B cell (primary cell): ENCODE measurements at regions not wholly inside any gene's neighbourhood (a gene's known extent, or its start where the extent isn't known, plus 50 kb on each side); places are given as distances from the start of the nearest gene placed in this dataset.

Experiments used
- ATAC-seq: fragments of 200-7000 bp; cut with Tn5 transposase; one replicate; pipeline ENCODE4 v1.10.0; 2021; ENCODE audit warnings: low read depth, mild to moderate bottlenecking, moderate number of reproducible peaks, moderate library complexity
- CTCF ChIA-PET: fragments of 350-600 bp; sonication (Branson Sonifier 250); formaldehyde crosslinking; loops from one replicate; lab custom pipeline; 2021; ENCODE audit warnings: antibody characterized with exemption, inconsistent platforms; lab: Charles Lee
- POLR2A ChIA-PET: fragments of 350-600 bp; sonication (Branson Sonifier 250); formaldehyde crosslinking; loops from one replicate; lab custom pipeline; 2021; ENCODE audit warnings: antibody characterized with exemption; lab: Charles Lee
- DNase-seq: peaks from one replicate; pipeline ENCODE4 v3.0.0; 2013
- H2AFZ ChIP-seq: 2 replicates; pipeline ENCODE4 v1.6.1; 2012; ENCODE audit warnings: mild to moderate bottlenecking, low read depth, low read length; ENCODE audit not compliant: insufficient read depth, poor library complexity, severe bottlenecking
- H3K27ac ChIP-seq, 2 donors: 1 replicate in 1 of 2; 2 replicates in 1 of 2; pipeline ENCODE4 v1.5.1; 2012 to 2013; ENCODE audit warnings: low read length in 2 of 2, mild to moderate bottlenecking in 2 of 2, moderate library complexity in 1 of 2
- H3K27me3 ChIP-seq, 4 experiments: fragments of 200-600 bp in 1 of 4; sonication (generic) in 1 of 4; replicated peaks in 1 of 4; 1 replicate in 2 of 4; 2 replicates in 2 of 4; pipeline versions ENCODE4 v1.6.1 to v1.7.0; 2013 to 2016; ENCODE audit warnings: low read length in 3 of 4, mild to moderate bottlenecking in 2 of 4, mixed read lengths in 1 of 4, moderate library complexity in 1 of 4; ENCODE audit not compliant: insufficient read depth in 4 of 4, control insufficient read depth in 3 of 4; ENCODE audit errors: control extremely low read depth in 1 of 4
- H3K36me3 ChIP-seq, 2 experiments: replicated peaks in 1 of 2; 1 replicate in 1 of 2; 2 replicates in 1 of 2; pipeline versions ENCODE4 v1.6.1 to v1.7.1; 2013; ENCODE audit warnings: low read length in 1 of 2; ENCODE audit not compliant: insufficient read depth in 2 of 2, control insufficient read depth in 1 of 2; ENCODE audit errors: control extremely low read depth in 1 of 2, extremely low read depth in 1 of 2
- H3K4me1 ChIP-seq, 2 donors: fragments of 200-600 bp in 1 of 2; sonication (generic) in 1 of 2; 1 replicate in 1 of 2; 2 replicates in 1 of 2; pipeline versions ENCODE4 v1.5.1 to v1.6.1; 2013 to 2017; ENCODE audit warnings: low read length in 2 of 2; ENCODE audit not compliant: control insufficient read depth in 2 of 2, insufficient read depth in 2 of 2
- H3K4me2 ChIP-seq: replicated peaks from 2 replicates; pipeline ENCODE3; 2012; ENCODE audit warnings: mild to moderate bottlenecking, low read depth, low read length; ENCODE audit not compliant: poor library complexity, severe bottlenecking
- H3K4me3 ChIP-seq, 5 experiments: fragments of 200-600 bp in 1 of 5; sonication (generic) in 1 of 5; 1 replicate in 3 of 5; 2 replicates in 2 of 5; pipeline versions ENCODE4 v1.5.1 to v1.7.0; 2011 to 2016; ENCODE audit warnings: low read length in 4 of 5, mild to moderate bottlenecking in 4 of 5, low read depth in 2 of 5, control low read depth in 1 of 5, moderate library complexity in 1 of 5; ENCODE audit not compliant: insufficient read depth in 1 of 5; ENCODE audit errors: control extremely low read depth in 1 of 5, extremely low read depth in 1 of 5
- H3K79me2 ChIP-seq: fragments of 200-600 bp; sonication (generic); one replicate; pipeline ENCODE4 v1.6.0; 2016; ENCODE audit warnings: low read length; ENCODE audit not compliant: control insufficient read depth, insufficient read depth
- H3K9ac ChIP-seq: fragments of 200-600 bp; sonication (generic); 2 replicates; pipeline ENCODE4 v1.6.1; 2017; ENCODE audit warnings: mild to moderate bottlenecking, low read length, moderate library complexity
- H3K9me3 ChIP-seq, 3 donors: one replicate each; pipeline versions ENCODE4 v1.6.1 to v1.7.1; 2013; ENCODE audit warnings: low read length in 2 of 3; ENCODE audit not compliant: control insufficient read depth in 2 of 3, insufficient read depth in 1 of 3; ENCODE audit errors: control extremely low read depth in 1 of 3
- H4K20me1 ChIP-seq: 2 replicates; pipeline ENCODE4 v1.6.0; 2012; ENCODE audit warnings: mild to moderate bottlenecking, low read length; ENCODE audit not compliant: insufficient read depth, control insufficient read depth, poor library complexity, severe bottlenecking
- H3K27ac Mint-ChIP-seq: one replicate; pipeline ENCODE4 v1.8.0; 2021; ENCODE audit warnings: mixed read lengths
- H3K27me3 Mint-ChIP-seq: one replicate; pipeline ENCODE4 v1.8.0; 2021; ENCODE audit warnings: mixed read lengths
- H3K4me1 Mint-ChIP-seq: one replicate; pipeline ENCODE4 v1.8.0; 2021; ENCODE audit warnings: mixed read lengths
- H3K4me3 Mint-ChIP-seq: one replicate; pipeline ENCODE4 v1.8.0; 2021; ENCODE audit warnings: mixed read lengths
- H3K9me3 Mint-ChIP-seq: one replicate; pipeline ENCODE4 v1.8.0; 2022; ENCODE audit warnings: mixed read lengths; ENCODE audit not compliant: insufficient read depth
- CTCF ChIP-seq: fragments of 200-600 bp; IDR thresholded peaks from one replicate; pipeline ENCODE4 v1.8.0; 2022; ENCODE audit warnings: antibody characterized with exemption, mild to moderate bottlenecking
- EZH2 ChIP-seq: IDR thresholded peaks from 2 replicates; pipeline ENCODE4 v1.6.1; 2012; ENCODE audit warnings: borderline replicate concordance, low read depth, mild to moderate bottlenecking, moderate library complexity, low read length; ENCODE audit not compliant: insufficient read depth, poor library complexity, severe bottlenecking
- WGBS: methylation state at CpG from one replicate; pipeline ENCODE4 v1.1.5; 2013; ENCODE audit warnings: missing lambda C conversion rate; ENCODE audit not compliant: insufficient coverage; 5-methylcytosine and 5-hydroxymethylcytosine counted together
- intact Hi-C: fragments of 100-400 bp; cut with micrococcal nuclease; formaldehyde crosslinking; loops from one replicate; pipeline ENCODE4 v1.10.0; 2022

DNA sequence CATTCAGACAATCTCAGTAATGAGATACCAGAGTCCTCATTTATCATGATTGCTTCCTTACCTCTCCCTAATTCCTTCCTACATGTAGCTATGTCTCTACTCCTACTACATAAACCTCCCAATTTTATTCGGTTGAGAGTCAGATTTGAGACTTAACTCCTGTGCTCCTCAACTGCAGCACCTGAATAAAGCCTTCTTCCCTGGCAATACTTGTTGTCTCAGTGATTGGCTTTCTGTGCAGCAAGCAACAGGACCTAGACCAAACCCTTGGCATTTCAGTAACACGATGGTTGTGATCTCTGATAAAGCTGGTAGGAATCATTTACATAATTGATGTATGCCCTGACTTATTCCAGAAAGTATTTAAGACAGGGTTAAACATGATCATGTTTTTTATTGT lies 106.7 kb upstream of the NANOGP8 start:
- H4K20me1 ChIP-seq: no peaks in the 10 kb centered on the region
- Mint-ChIP-seq H3K9me3 (peaks cover 5% of the 10 kb centered on the region), H3K27me3 (no peaks in the 10 kb centered on the region), H3K27ac (no peak overlapping the region), H3K4me1 (no peaks in the 10 kb centered on the region), H3K4me3 (no peak overlapping the region)
- H3K4me2 ChIP-seq: no peak overlapping the region
- DNase-seq (no peak), ATAC-seq (no peak)
- H3K4me3 ChIP-seq: no peak overlapping the region
- peaks cover 0 to 9% (median 3%) of the 10 kb centered on the region in 3 donors for H3K9me3 ChIP-seq
- H3K27ac ChIP-seq: no peak overlapping the region
- no peak overlapping the region for H3K9ac ChIP-seq
- no peaks in the 10 kb centered on the region for H3K4me1 ChIP-seq
- ChIA-PET CTCF (no interaction called here), POLR2A (no interaction called here)
- H2AFZ ChIP-seq: no peak overlapping the region
- H3K36me3 ChIP-seq: no peaks in the 10 kb centered on the region
- TF ChIP-seq CTCF (no peak), EZH2 (no peak)
- WGBS: 86% methylated on average over 1 of the region's 2 CpGs
- no peaks in the 10 kb centered on the region for H3K79me2 ChIP-seq
- intact Hi-C loops: no loop called here
- no peaks in the 10 kb centered on the region for H3K27me3 ChIP-seq

- H3K27me3 Mint-ChIP-seq: no peaks in the 10 kb centered on the region
- no peaks in the 10 kb centered on the region for H3K4me1 Mint-ChIP-seq
- H3K4me3 Mint-ChIP-seq: no peak overlapping the region
- H3K4me2 ChIP-seq: no peak overlapping the region
- no peak overlapping the region for H3K27ac Mint-ChIP-seq
- H3K9me3 ChIP-seq: peaks cover 0 to 3% (median 0%) of the 10 kb centered on the region in 3 donors
- no peak overlapping the region for H3K4me3 ChIP-seq
- no peaks in the 10 kb centered on the region for H3K36me3 ChIP-seq
- H3K4me1 ChIP-seq: no peaks in the 10 kb centered on the region
- H3K27me3 ChIP-seq: no peaks in the 10 kb centered on the region
- ChIA-PET CTCF (no interaction called here), POLR2A (no interaction called here)
- no peaks in the 10 kb centered on the region for H3K79me2 ChIP-seq
- intact Hi-C loops: no loop called here
- H2AFZ ChIP-seq: no peak overlapping the region
- H3K27ac ChIP-seq: no peak overlapping the region
- 100% methylated on average over 1 of the region's 1 CpG for WGBS
- H3K9ac ChIP-seq: no peak overlapping the region
- no peaks in the 10 kb centered on the region for H4K20me1 ChIP-seq
- TF ChIP-seq CTCF: no peak
- TF ChIP-seq EZH2: no peak
- DNase-seq (no peak), ATAC-seq (no peak)
- no peaks in the 10 kb centered on the region for H3K9me3 Mint-ChIP-seq
Measured at GRCh38 chr15:35186346-35186745, 101.3 kb upstream of the NANOGP8 start.
